ENCODE measurements at regions not wholly inside any gene's neighbourhood (a gene's known extent, or its start where the extent isn't known, plus 50 kb on each side); places are given as distances from the start of the nearest gene placed in this dataset.

DNA sequence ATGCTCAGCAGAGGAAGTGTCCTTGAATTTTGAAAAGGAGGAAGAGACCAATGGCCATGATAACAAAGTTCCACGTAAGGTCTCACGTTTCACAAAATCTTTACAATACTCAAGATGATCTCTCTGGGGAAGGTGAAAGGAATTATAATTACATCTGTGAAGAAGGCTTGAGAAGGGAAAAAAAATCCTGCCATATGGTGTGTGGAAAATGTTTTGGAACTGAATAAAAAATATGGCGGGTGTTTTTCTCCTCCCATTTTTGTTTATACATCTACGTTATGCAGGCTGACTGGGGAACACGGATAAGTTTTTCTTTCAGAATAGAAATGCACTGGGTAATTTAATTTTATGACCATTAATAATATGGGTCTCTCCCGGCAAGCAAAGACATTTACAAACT, 425.6 kb upstream of the BRINP1 start:
- TF ChIP-seq, protein P1, sequence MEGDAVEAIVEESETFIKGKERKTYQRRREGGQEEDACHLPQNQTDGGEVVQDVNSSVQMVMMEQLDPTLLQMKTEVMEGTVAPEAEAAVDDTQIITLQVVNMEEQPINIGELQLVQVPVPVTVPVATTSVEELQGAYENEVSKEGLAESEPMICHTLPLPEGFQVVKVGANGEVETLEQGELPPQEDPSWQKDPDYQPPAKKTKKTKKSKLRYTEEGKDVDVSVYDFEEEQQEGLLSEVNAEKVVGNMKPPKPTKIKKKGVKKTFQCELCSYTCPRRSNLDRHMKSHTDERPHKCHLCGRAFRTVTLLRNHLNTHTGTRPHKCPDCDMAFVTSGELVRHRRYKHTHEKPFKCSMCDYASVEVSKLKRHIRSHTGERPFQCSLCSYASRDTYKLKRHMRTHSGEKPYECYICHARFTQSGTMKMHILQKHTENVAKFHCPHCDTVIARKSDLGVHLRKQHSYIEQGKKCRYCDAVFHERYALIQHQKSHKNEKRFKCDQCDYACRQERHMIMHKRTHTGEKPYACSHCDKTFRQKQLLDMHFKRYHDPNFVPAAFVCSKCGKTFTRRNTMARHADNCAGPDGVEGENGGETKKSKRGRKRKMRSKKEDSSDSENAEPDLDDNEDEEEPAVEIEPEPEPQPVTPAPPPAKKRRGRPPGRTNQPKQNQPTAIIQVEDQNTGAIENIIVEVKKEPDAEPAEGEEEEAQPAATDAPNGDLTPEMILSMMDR (IDR thresholded peaks at IDR 0.05), result no peak
- TF ChIP-seq POLR2A (IDR thresholded peaks at IDR 0.05; ENCODE audit: low read length), result no peak
- TF ChIP-seq, protein P2, sequence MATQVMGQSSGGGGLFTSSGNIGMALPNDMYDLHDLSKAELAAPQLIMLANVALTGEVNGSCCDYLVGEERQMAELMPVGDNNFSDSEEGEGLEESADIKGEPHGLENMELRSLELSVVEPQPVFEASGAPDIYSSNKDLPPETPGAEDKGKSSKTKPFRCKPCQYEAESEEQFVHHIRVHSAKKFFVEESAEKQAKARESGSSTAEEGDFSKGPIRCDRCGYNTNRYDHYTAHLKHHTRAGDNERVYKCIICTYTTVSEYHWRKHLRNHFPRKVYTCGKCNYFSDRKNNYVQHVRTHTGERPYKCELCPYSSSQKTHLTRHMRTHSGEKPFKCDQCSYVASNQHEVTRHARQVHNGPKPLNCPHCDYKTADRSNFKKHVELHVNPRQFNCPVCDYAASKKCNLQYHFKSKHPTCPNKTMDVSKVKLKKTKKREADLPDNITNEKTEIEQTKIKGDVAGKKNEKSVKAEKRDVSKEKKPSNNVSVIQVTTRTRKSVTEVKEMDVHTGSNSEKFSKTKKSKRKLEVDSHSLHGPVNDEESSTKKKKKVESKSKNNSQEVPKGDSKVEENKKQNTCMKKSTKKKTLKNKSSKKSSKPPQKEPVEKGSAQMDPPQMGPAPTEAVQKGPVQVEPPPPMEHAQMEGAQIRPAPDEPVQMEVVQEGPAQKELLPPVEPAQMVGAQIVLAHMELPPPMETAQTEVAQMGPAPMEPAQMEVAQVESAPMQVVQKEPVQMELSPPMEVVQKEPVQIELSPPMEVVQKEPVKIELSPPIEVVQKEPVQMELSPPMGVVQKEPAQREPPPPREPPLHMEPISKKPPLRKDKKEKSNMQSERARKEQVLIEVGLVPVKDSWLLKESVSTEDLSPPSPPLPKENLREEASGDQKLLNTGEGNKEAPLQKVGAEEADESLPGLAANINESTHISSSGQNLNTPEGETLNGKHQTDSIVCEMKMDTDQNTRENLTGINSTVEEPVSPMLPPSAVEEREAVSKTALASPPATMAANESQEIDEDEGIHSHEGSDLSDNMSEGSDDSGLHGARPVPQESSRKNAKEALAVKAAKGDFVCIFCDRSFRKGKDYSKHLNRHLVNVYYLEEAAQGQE (IDR thresholded peaks at IDR 0.05), result no peak
- no peak for TF ChIP-seq MYC (IDR thresholded peaks at IDR 0.05; ENCODE audit: borderline replicate concordance, low read length)
- no peak for TF ChIP-seq RCOR1 (IDR thresholded peaks at IDR 0.05; ENCODE audit: low read depth, low read length)
- TF ChIP-seq EP300 (IDR thresholded peaks at IDR 0.05), result no peak
- no peak for TF ChIP-seq JUNB (IDR thresholded peaks at IDR 0.05)
- no peak for TF ChIP-seq JUN (IDR thresholded peaks at IDR 0.05)
- no peak for TF ChIP-seq RARB (CRISPR knock-in tag; IDR thresholded peaks at IDR 0.05)
- TF ChIP-seq SMC3 (IDR thresholded peaks at IDR 0.05), result no peak
- TF ChIP-seq NR3C1 (IDR thresholded peaks at IDR 0.05), result no peak
- no peak for TF ChIP-seq RFX5 (IDR thresholded peaks at IDR 0.05)

Measured in A549 (cell line).